SK-N-SH (cell line): ENCODE measurements at regions not wholly inside any gene's neighbourhood (a gene's known extent, or its start where the extent isn't known, plus 50 kb on each side); places are given as distances from the start of the nearest gene placed in this dataset.

Experiments used
- CTCF ChIA-PET: fragments of 300-600, 350-600 bp; formaldehyde crosslinking; extraction: SDS; loops from one replicate; lab custom pipeline; 2021; lab: Yijun Ruan, JAX
- POLR2A ChIA-PET: fragments of 350-600 bp; sonication (Branson Sonifier 250); formaldehyde crosslinking; extraction: SDS; loops from one replicate; lab custom pipeline; 2020; ENCODE audit warnings: antibody characterized with exemption, inconsistent platforms; lab: Yijun Ruan, JAX
- DNase-seq: peaks from one replicate; pipeline ENCODE4 v3.0.0; 2012
- H2AFZ ChIP-seq: fragments of 200-600 bp; sonication (generic); 2 replicates; pipeline ENCODE4 v1.8.1; 2016; ENCODE audit warnings: antibody characterized with exemption, mild to moderate bottlenecking, low read depth
- H3F3A ChIP-seq: fragments of 200-600 bp; sonication (generic); replicated peaks from 2 replicates; pipeline ENCODE3; 2016; ENCODE audit warnings: antibody characterized with exemption, mild to moderate bottlenecking; ENCODE audit not compliant: insufficient read depth
- H3K27ac ChIP-seq, 2 experiments: fragments of 200-500 bp in 1 of 2; fragments of 200-600 bp in 1 of 2; sonication (Bioruptor generic) in 1 of 2; sonication (generic), shearing (Covaris generic) in 1 of 2; 2 replicates each; pipeline versions ENCODE4 v1.5.1 to v1.6.1; 2014 to 2016; ENCODE audit warnings: low read depth in 2 of 2, inconsistent platforms in 1 of 2, low read length in 1 of 2, mild to moderate bottlenecking in 1 of 2, mixed read lengths in 1 of 2
- H3K27me3 ChIP-seq: fragments of 200-600 bp; sonication (generic), shearing (Covaris generic); 2 replicates; pipeline ENCODE4 v1.6.1; 2016; ENCODE audit warnings: mixed run types; ENCODE audit not compliant: insufficient read depth
- H3K36me3 ChIP-seq, 2 experiments: fragments of 200-500 bp in 1 of 2; fragments of 200-600 bp in 1 of 2; sonication (Bioruptor generic) in 1 of 2; sonication (generic) in 1 of 2; replicated peaks in 1 of 2; 2 replicates each; pipeline versions ENCODE3 to v1.5.1; 2014 to 2016; ENCODE audit warnings: low read length in 1 of 2, mild to moderate bottlenecking in 1 of 2; ENCODE audit not compliant: insufficient read depth in 2 of 2, control insufficient read depth in 1 of 2
- H3K4me1 ChIP-seq, 2 experiments: fragments of 200-500 bp in 1 of 2; fragments of 200-600 bp in 1 of 2; sonication (Bioruptor generic) in 1 of 2; sonication (generic), shearing (Covaris generic) in 1 of 2; 2 replicates each; pipeline versions ENCODE4 v1.5.1 to v1.6.1; 2014 to 2016; ENCODE audit warnings: low read depth in 1 of 2, low read length in 1 of 2, mixed run types in 1 of 2; ENCODE audit not compliant: insufficient read depth in 2 of 2, control insufficient read depth in 1 of 2
- H3K4me2 ChIP-seq: fragments of 200-600 bp; sonication (generic), shearing (Covaris generic); 2 replicates; pipeline ENCODE4 v1.6.1; 2017; ENCODE audit warnings: mixed run types
- H3K4me3 ChIP-seq, 2 experiments: fragments of 200-500 bp in 1 of 2; fragments of 200-600 bp in 1 of 2; sonication (Bioruptor generic) in 1 of 2; sonication (generic), shearing (Covaris generic) in 1 of 2; 2 replicates each; pipeline versions ENCODE4 v1.5.1 to v1.8.1; 2014 to 2016; ENCODE audit warnings: low read depth in 2 of 2, inconsistent platforms in 1 of 2, low read length in 1 of 2, mild to moderate bottlenecking in 1 of 2, mixed read lengths in 1 of 2, moderate library complexity in 1 of 2
- H3K79me2 ChIP-seq: fragments of 200-600 bp; sonication (generic); 2 replicates; pipeline ENCODE4 v1.8.1; 2017; ENCODE audit warnings: mild to moderate bottlenecking; ENCODE audit not compliant: insufficient read depth
- H3K9ac ChIP-seq: fragments of 200-600 bp; sonication (generic); 2 replicates; pipeline ENCODE4 v1.6.1; 2017; ENCODE audit warnings: mixed run types
- H3K9me2 ChIP-seq: fragments of 200-600 bp; sonication (generic); 2 replicates; pipeline ENCODE4 v1.6.1; 2017; ENCODE audit warnings: mixed run types
- H3K9me3 ChIP-seq: fragments of 200-600 bp; sonication (generic); 2 replicates; pipeline ENCODE4 v1.6.1; 2017; ENCODE audit warnings: mixed run types, mild to moderate bottlenecking, moderate library complexity
- H4K20me1 ChIP-seq: fragments of 200-600 bp; sonication (generic); 2 replicates; pipeline ENCODE4 v1.6.1; 2017; ENCODE audit warnings: mild to moderate bottlenecking, mixed run types; ENCODE audit not compliant: insufficient read depth
- CTCF ChIP-seq: fragments of 200-600 bp; sonication (generic); IDR thresholded peaks from 2 replicates; pipeline ENCODE4 v1.6.1; 2017; ENCODE audit warnings: antibody characterized with exemption, mild to moderate bottlenecking, moderate library complexity
- EP300 ChIP-seq, 2 experiments: IDR thresholded peaks; 2 replicates each; pipeline versions ENCODE4 v1.4.0 to v1.6.1; 2012; ENCODE audit warnings: borderline replicate concordance in 1 of 2, low read depth in 1 of 2, low read length in 1 of 2
- FOXJ3 ChIP-seq: sonication (generic); formaldehyde crosslinking; IDR thresholded peaks from 2 replicates; pipeline ENCODE4 v1.5.1; 2020; ENCODE audit warnings: mild to moderate bottlenecking, missing genetic modification reagents
- MXI1 ChIP-seq: IDR thresholded peaks from 2 replicates; pipeline ENCODE4 v1.6.1; 2012; ENCODE audit warnings: mild to moderate bottlenecking, low read depth, low read length, improper control_type of control experiment
- NFIC ChIP-seq: IDR thresholded peaks from 2 replicates; pipeline ENCODE4 v1.4.0; 2012; ENCODE audit warnings: borderline replicate concordance
- NRF1 ChIP-seq: IDR thresholded peaks from 2 replicates; pipeline ENCODE4 v1.6.1; 2012; ENCODE audit warnings: low read depth, mild to moderate bottlenecking, low read length
- POLR2AphosphoS5 ChIP-seq: IDR thresholded peaks from 2 replicates; pipeline ENCODE4 v1.6.1; 2012; ENCODE audit warnings: low read depth, low read length
- RAD21 ChIP-seq: IDR thresholded peaks from 2 replicates; pipeline ENCODE4 v1.6.1; 2012; ENCODE audit warnings: mild to moderate bottlenecking, low read length
- REST ChIP-seq: IDR thresholded peaks from 2 replicates; pipeline ENCODE4 v1.6.1; 2012; ENCODE audit warnings: mild to moderate bottlenecking, low read depth, low read length, moderate library complexity
- SIN3A ChIP-seq: IDR thresholded peaks from 2 replicates; pipeline ENCODE4 v1.6.1; 2012; ENCODE audit warnings: low read depth, mild to moderate bottlenecking, low read length, moderate library complexity, borderline replicate concordance
- SMC3 ChIP-seq: IDR thresholded peaks from 2 replicates; pipeline ENCODE4 v1.6.1; 2012; ENCODE audit warnings: low read depth, low read length, improper control_type of control experiment
- TEAD4 ChIP-seq: IDR thresholded peaks from 2 replicates; pipeline ENCODE4 v1.4.0; 2012; ENCODE audit warnings: mild to moderate bottlenecking, borderline replicate concordance; ENCODE audit not compliant: insufficient read depth
- ZBTB33 ChIP-seq: IDR thresholded peaks from 2 replicates; pipeline ENCODE4 v1.4.0; 2012; ENCODE audit warnings: low read depth, borderline replicate concordance
- WGBS: methylation state at CpG from one replicate; pipeline ENCODE4 v1.1.6; 2017; ENCODE audit warnings: low lambda C conversion rate; 5-methylcytosine and 5-hydroxymethylcytosine counted together

GRCh38 chr7:33784000-33784399 is 121.3 kb upstream of the BMPER start:
- H2AFZ ChIP-seq: no peak overlapping the region
- H3K9me3 ChIP-seq: no peaks in the 10 kb centered on the region
- H3K9ac ChIP-seq: no peak overlapping the region
- no peaks in the 10 kb centered on the region for H3K27me3 ChIP-seq
- 73% methylated on average over 2 of the region's 2 CpGs for WGBS
- H3K27ac ChIP-seq: no peak overlapping the region
- no peak overlapping the region for H3K4me2 ChIP-seq
- ChIA-PET POLR2A (no interaction called here), CTCF (no interaction called here)
- no peaks in the 10 kb centered on the region for H3K79me2 ChIP-seq
- TF ChIP-seq SIN3A (no peak), SMC3 (no peak), NFIC (no peak), EP300 (IDR thresholded peaks at IDR 0.05; ENCODE audit: borderline replicate concordance in 1 of 2, low read depth in 1 of 2, low read length in 1 of 2) (no peak), NRF1 (no peak), TEAD4 (no peak), MXI1 (no peak), ZBTB33 (no peak), RAD21 (no peak), REST (no peak), CTCF (no peak), POLR2AphosphoS5 (no peak), FOXJ3 (CRISPR knock-in tag) (no peak)
- TF ChIP-seq, all 33 proteins: peak for 0
- H3K9me2 ChIP-seq: no peaks in the 10 kb centered on the region
- no peak for DNase-seq
- H3K4me1 ChIP-seq: no peaks in the 10 kb centered on the region; a peak in 1 of 4 replicates
- no peaks in the 10 kb centered on the region for H4K20me1 ChIP-seq
- no peaks in the 10 kb centered on the region for H3K36me3 ChIP-seq
- H3K4me3 ChIP-seq: no peak overlapping the region
- H3F3A ChIP-seq: no peaks in the 10 kb centered on the region
